WI38 (cell line): ENCODE measurements at regions not wholly inside any gene's neighbourhood (a gene's known extent, or its start where the extent isn't known, plus 50 kb on each side); places are given as distances from the start of the nearest gene placed in this dataset.

Experiments
- H3K4me3 ChIP-seq: 2 replicates; pipeline ENCODE4 v1.5.1; 2011; ENCODE audit warnings: low read depth, mild to moderate bottlenecking, control low read depth, low read length
- CTCF ChIP-seq: IDR thresholded peaks from 2 replicates; pipeline ENCODE4 v1.5.1; 2012; ENCODE audit warnings: low read depth, mild to moderate bottlenecking, control low read depth, low read length

DNA sequence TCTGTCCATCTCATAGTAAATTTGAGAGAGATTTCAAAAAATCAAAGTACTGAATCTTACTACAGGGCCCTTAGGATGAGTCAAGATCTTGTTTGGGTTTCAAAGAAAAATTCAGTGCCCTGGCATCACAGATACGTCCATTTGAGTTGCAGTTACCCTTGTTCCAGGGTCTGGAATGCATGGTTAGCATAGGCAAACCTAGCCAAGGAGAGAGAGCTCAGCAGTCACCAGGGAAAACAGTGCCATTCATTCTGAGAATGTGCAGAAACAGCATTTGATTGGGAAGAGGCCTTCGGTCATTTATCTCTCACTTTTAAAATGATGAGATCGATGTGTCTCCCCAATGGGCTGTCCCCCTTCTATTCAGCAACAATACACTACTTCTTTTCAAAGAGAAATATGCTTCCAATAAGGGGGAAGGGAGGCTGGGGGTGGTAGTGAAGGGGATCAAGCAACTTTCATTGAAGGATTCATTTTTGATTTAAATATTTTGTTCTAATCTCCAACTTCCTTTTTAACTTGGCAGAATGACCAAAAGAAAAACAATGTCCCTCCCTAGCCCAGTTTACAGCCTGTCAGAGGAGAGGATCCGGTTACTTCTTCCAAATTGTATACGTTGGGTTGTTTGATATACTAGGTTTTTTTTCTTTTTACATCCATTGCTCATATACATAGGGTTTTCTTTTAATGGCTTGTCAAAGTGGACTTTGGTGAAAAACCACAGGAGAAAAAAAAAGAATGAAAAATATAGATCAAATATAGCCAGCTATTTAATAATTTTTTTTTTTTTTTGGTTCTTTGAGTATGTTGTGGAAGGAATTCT lies 491.1 kb downstream of the CCDC171 start:
- TF ChIP-seq CTCF = no peak
- no peak overlapping the region for H3K4me3 ChIP-seq

DNA sequence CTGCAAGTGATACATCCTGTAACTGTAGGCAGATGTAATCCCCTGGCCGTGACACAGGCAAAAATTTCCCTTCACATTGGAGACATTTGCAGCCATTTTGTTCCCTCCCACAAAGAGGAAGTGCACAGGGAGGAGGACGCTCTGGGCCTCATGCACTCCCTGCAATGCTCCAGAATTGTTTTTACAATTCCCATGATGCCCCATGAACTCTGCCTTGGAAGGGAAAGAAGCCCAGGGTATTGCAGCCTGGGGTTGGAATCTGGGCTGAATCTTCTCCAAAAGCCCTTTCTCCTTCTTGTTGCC lies 491.7 kb downstream of the CCDC171 start:
- no peak overlapping the region for H3K4me3 ChIP-seq
- TF ChIP-seq CTCF = no peak

DNA sequence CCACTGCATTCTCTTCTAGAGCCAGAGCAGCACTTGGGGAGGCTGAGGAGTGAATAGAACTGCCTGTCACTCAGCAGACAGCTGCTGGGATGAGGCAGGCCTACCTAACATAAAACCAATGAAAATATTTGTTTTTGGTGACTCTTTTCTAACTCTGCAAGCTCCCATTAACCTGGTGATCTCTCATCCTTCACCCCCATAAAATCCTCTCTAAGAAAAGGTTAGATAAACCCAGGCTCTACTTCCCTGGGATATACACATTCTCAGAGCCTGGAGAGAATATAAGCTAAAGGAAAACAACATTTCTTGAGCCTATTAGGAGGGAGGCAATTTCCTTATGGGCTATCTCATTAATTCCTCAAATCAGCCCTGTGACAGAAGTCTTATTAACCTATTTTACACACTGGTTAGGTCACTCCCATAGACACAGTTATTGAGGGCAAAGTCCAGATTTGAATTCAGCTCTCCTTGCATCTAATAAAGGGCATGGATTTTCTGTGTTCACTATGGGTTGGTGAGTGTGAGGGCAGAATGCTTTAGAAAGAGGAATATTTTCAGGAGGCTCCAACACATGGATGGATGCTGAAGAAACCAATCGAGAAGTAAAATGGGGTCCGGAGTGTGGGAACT lies 492.9 kb downstream of the CCDC171 start:
- no peak overlapping the region for H3K4me3 ChIP-seq
- no peak for TF ChIP-seq CTCF

DNA sequence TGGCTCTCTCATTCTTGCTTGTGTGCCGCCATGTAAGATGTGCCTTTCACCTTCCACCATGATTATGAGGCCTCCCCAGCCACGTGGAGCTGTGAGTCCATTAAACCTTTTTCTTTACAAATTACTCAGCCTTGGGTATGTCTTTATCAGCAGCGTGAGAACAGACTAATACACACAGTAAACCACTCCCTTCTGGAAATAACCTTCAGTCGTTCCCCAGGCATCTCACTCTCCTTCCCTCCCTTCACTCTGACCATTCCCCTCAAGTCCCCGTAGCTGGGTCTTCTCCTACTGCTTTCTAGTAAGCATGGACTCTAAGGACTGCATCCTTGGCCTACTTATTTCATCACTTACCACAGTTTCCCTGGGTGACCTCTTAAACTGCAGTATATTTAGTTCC lies 493.9 kb downstream of the CCDC171 start:
- no peak for TF ChIP-seq CTCF
- no peak overlapping the region for H3K4me3 ChIP-seq

GRCh38 chr9:16048129-16048528 lies 495.3 kb downstream of the CCDC171 start:
- no peak for TF ChIP-seq CTCF
- H3K4me3 ChIP-seq = no peak overlapping the region

DNA sequence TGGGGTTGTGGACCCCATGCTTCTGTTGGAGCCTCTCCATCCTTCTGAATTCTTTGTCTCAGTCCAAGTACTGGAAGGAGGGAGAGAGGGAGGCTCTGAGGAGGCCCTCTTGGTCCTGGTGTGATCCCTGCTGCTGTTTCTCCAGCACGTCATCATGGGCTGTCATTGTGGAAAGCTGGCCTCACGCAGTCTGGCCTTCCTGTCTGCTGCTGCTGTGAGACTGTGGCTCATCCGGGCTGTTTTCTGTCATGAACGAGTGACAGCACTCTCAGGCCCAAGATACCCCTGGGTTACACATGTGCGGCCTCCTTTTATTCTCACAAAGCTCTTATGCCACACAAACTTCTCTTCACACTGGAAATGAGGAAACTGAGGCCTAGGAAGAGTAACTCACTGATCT lies 499.3 kb downstream of the CCDC171 start:
- no peak overlapping the region for H3K4me3 ChIP-seq
- TF ChIP-seq CTCF = no peak

- no peak for TF ChIP-seq CTCF
- H3K4me3 ChIP-seq = no peak overlapping the region
These were observed 500.1 kb downstream of the CCDC171 start for GRCh38 chr9:16052757-16053530.
